K562 (cell line): ENCODE measurements at regions not wholly inside any gene's neighbourhood (a gene's known extent, or its start where the extent isn't known, plus 50 kb on each side); places are given as distances from the start of the nearest gene placed in this dataset.
A peak's percentile ranks its signal among the peaks of the same experiment; 100 is the strongest.

ENCODE experiments used
- C11orf30 ChIP-seq: fragments of 450-650 bp; IDR thresholded peaks from 2 replicates; pipeline ENCODE4 v1.6.1; 2016; ENCODE audit warnings: low read depth, mild to moderate bottlenecking
- CSDE1 ChIP-seq, 2 experiments: fragments of 450-650 bp; IDR thresholded peaks; 2 replicates each; pipeline ENCODE4 v1.6.1; 2016; ENCODE audit warnings: mild to moderate bottlenecking in 1 of 2
- DNMT1 ChIP-seq: fragments of 450-650 bp; IDR thresholded peaks from 2 replicates; pipeline ENCODE4 v1.6.1; 2016; ENCODE audit warnings: antibody characterized with exemption, mild to moderate bottlenecking
- FOXP1 ChIP-seq: sonication (generic); formaldehyde crosslinking; IDR thresholded peaks from 2 replicates; pipeline ENCODE4 v1.8.0; 2022; ENCODE audit warnings: mild to moderate bottlenecking, missing genetic modification reagents
- GABPA ChIP-seq: fragments of 200-800 bp; sonication (Bioruptor generic); conservative IDR thresholded peaks from 2 replicates; pipeline ENCODE4 v1.6.1; 2016; ENCODE audit warnings: low read depth, missing genetic modification characterization, missing compliant biosample characterization
- HDAC8 ChIP-seq: fragments of 450-650 bp; IDR thresholded peaks from 2 replicates; pipeline ENCODE4 v1.6.1; 2016; ENCODE audit warnings: mild to moderate bottlenecking, missing genetic modification characterization, moderate library complexity, missing compliant biosample characterization
- JUNB ChIP-seq: fragments of 450-650 bp; formaldehyde crosslinking; conservative IDR thresholded peaks from 2 replicates; pipeline ENCODE4 v1.4.0; 2020; ENCODE audit warnings: mild to moderate bottlenecking
- KAT7 ChIP-seq: sonication (generic); formaldehyde crosslinking; IDR thresholded peaks from 2 replicates; pipeline ENCODE4 v1.8.0; 2022; ENCODE audit warnings: missing genetic modification reagents, mild to moderate bottlenecking, borderline replicate concordance
- MED1 ChIP-seq: sonication (generic); formaldehyde crosslinking; IDR thresholded peaks from 2 replicates; pipeline ENCODE4 v1.8.1; 2023; ENCODE audit warnings: missing genetic modification reagents, borderline replicate concordance
- MXI1 ChIP-seq: IDR thresholded peaks from 2 replicates; pipeline ENCODE4 v1.6.1; 2011; ENCODE audit warnings: low read depth, mild to moderate bottlenecking, improper control_type of control experiment, low read length
- NCOA2 ChIP-seq, 2 experiments: fragments of 450-650 bp; IDR thresholded peaks; 2 replicates each; pipeline ENCODE4 v1.6.1; 2018; ENCODE audit warnings: mild to moderate bottlenecking in 2 of 2, moderate library complexity in 1 of 2; ENCODE audit not compliant: partially characterized antibody in 2 of 2
- PTTG1 ChIP-seq: fragments of 450-650 bp; IDR thresholded peaks from 2 replicates; pipeline ENCODE4 v1.6.1; 2016; ENCODE audit warnings: low read depth, mild to moderate bottlenecking, missing genetic modification characterization, missing compliant biosample characterization
- SAFB ChIP-seq: fragments of 200-400 bp; formaldehyde crosslinking; IDR thresholded peaks from 2 replicates; pipeline ENCODE4 v1.6.1; 2017; ENCODE audit warnings: low read depth, low read length, borderline replicate concordance
- STAT5B ChIP-seq: fragments of 250-450 bp; sonication (Bioruptor Pico); IDR thresholded peaks from 2 replicates; pipeline ENCODE4 v1.8.0; 2021; ENCODE audit warnings: mild to moderate bottlenecking, inconsistent platforms
- SUPT5H ChIP-seq: fragments of 450-650 bp; IDR thresholded peaks from 2 replicates; pipeline ENCODE4 v1.6.1; 2016
- TAF9B ChIP-seq: fragments of 450-650 bp; IDR thresholded peaks from 2 replicates; pipeline ENCODE4 v1.6.1; 2018; ENCODE audit warnings: mild to moderate bottlenecking; ENCODE audit not compliant: partially characterized antibody
- TAL1 ChIP-seq: fragments of 450-650 bp; IDR thresholded peaks from 2 replicates; pipeline ENCODE4 v1.6.1; 2016; ENCODE audit warnings: mild to moderate bottlenecking
- ZNF408 ChIP-seq: fragments of 250-450 bp; sonication (Bioruptor Pico); IDR thresholded peaks from 2 replicates; pipeline ENCODE4 v1.4.0; 2020; ENCODE audit warnings: low read depth, mild to moderate bottlenecking, moderate library complexity
- TF ChIP-seq, protein P1 (sequence below): sonication (generic); formaldehyde crosslinking; IDR thresholded peaks from 2 replicates; pipeline ENCODE4 v1.8.0; 2022; ENCODE audit warnings: mild to moderate bottlenecking, missing genetic modification reagents
- TF ChIP-seq, protein P2 (sequence below): sonication (generic); formaldehyde crosslinking; IDR thresholded peaks from 2 replicates; pipeline ENCODE4 v1.8.0; 2022; ENCODE audit warnings: missing genetic modification reagents, mild to moderate bottlenecking, moderate library complexity, borderline replicate concordance
- TF ChIP-seq, protein P3 (sequence below): IDR thresholded peaks from 2 replicates; pipeline ENCODE4 v1.6.1; 2016; ENCODE audit warnings: missing genetic modification characterization, missing compliant biosample characterization
- TF ChIP-seq, protein P4 (sequence below): fragments of 450-650 bp; formaldehyde crosslinking; IDR thresholded peaks from 2 replicates; pipeline ENCODE4 v1.4.0; 2020; ENCODE audit warnings: mild to moderate bottlenecking, mixed read lengths

DNA sequence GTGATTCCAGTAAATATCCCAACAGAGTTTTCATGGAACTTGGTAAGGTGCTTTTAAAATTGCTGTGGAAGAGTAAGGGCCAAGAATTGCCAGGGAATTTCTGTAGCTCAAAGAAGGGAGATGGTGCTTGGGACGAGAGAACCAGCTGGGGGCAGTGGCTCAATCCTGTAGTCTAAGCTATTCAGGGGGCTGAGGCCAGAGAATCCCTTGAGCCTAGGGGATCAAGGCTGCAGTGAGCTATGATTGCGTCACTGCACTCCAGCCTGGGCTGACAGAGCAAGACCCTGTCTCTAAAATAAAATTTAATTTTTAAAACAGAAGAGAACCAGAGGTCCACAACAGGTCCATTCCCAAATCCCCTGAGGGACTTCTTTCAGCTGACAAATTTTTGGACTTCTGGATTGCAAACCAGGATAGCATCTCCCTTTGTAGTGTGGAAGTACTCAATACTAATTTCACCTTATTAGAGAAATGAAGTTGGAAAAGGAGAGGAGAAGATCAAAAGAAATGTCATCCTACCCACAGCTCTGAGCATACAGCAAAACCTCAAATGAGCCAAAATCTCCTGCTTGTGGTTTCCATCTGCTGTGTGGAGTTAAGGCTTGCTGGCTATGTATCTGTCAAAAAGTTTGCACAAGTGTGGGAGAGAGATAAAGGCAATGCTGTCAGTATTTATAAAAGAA is 59.2 kb upstream of the CLPB start (continued):
- TF ChIP-seq, protein P1, sequence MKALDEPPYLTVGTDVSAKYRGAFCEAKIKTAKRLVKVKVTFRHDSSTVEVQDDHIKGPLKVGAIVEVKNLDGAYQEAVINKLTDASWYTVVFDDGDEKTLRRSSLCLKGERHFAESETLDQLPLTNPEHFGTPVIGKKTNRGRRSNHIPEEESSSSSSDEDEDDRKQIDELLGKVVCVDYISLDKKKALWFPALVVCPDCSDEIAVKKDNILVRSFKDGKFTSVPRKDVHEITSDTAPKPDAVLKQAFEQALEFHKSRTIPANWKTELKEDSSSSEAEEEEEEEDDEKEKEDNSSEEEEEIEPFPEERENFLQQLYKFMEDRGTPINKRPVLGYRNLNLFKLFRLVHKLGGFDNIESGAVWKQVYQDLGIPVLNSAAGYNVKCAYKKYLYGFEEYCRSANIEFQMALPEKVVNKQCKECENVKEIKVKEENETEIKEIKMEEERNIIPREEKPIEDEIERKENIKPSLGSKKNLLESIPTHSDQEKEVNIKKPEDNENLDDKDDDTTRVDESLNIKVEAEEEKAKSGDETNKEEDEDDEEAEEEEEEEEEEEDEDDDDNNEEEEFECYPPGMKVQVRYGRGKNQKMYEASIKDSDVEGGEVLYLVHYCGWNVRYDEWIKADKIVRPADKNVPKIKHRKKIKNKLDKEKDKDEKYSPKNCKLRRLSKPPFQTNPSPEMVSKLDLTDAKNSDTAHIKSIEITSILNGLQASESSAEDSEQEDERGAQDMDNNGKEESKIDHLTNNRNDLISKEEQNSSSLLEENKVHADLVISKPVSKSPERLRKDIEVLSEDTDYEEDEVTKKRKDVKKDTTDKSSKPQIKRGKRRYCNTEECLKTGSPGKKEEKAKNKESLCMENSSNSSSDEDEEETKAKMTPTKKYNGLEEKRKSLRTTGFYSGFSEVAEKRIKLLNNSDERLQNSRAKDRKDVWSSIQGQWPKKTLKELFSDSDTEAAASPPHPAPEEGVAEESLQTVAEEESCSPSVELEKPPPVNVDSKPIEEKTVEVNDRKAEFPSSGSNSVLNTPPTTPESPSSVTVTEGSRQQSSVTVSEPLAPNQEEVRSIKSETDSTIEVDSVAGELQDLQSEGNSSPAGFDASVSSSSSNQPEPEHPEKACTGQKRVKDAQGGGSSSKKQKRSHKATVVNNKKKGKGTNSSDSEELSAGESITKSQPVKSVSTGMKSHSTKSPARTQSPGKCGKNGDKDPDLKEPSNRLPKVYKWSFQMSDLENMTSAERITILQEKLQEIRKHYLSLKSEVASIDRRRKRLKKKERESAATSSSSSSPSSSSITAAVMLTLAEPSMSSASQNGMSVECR (CRISPR knock-in tag) = no peak
- TF ChIP-seq FOXP1 = no peak
- no peak for TF ChIP-seq HDAC8 (tag)
- TF ChIP-seq, protein P2, sequence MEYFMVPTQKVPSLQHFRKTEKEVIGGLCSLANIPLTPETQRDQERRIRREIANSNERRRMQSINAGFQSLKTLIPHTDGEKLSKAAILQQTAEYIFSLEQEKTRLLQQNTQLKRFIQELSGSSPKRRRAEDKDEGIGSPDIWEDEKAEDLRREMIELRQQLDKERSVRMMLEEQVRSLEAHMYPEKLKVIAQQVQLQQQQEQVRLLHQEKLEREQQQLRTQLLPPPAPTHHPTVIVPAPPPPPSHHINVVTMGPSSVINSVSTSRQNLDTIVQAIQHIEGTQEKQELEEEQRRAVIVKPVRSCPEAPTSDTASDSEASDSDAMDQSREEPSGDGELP (CRISPR knock-in tag) = no peak
- TF ChIP-seq TAF9B = no peak
- TF ChIP-seq MED1 (CRISPR knock-in tag) = no peak
- TF ChIP-seq CSDE1 (IDR thresholded peaks at IDR 0.05) = no peak
- no peak for TF ChIP-seq SAFB
- TF ChIP-seq JUNB (CRISPR knock-in tag) = no peak
- TF ChIP-seq STAT5B (CRISPR knock-in tag) = no peak
- no peak for TF ChIP-seq MXI1
- no peak for TF ChIP-seq ZNF408 (CRISPR knock-in tag)
- TF ChIP-seq, protein P3, sequence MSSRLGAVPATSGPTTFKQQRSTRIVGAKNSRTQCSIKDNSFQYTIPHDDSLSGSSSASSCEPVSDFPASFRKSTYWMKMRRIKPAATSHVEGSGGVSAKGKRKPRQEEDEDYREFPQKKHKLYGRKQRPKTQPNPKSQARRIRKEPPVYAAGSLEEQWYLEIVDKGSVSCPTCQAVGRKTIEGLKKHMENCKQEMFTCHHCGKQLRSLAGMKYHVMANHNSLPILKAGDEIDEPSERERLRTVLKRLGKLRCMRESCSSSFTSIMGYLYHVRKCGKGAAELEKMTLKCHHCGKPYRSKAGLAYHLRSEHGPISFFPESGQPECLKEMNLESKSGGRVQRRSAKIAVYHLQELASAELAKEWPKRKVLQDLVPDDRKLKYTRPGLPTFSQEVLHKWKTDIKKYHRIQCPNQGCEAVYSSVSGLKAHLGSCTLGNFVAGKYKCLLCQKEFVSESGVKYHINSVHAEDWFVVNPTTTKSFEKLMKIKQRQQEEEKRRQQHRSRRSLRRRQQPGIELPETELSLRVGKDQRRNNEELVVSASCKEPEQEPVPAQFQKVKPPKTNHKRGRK = no peak
- TF ChIP-seq PTTG1 (tag) = no peak
- TF ChIP-seq GABPA = 0 out of 2 replicates have a peak, but pooled peaks have one; percentile 32
- TF ChIP-seq NCOA2 (IDR thresholded peaks at IDR 0.05; ENCODE audit: partially characterized antibody in 2 of 2) = peak; percentile 56 to 73
- no peak for TF ChIP-seq SUPT5H
- peak; percentile 98 for TF ChIP-seq TAL1
- no peak for TF ChIP-seq DNMT1
- TF ChIP-seq, protein P4, sequence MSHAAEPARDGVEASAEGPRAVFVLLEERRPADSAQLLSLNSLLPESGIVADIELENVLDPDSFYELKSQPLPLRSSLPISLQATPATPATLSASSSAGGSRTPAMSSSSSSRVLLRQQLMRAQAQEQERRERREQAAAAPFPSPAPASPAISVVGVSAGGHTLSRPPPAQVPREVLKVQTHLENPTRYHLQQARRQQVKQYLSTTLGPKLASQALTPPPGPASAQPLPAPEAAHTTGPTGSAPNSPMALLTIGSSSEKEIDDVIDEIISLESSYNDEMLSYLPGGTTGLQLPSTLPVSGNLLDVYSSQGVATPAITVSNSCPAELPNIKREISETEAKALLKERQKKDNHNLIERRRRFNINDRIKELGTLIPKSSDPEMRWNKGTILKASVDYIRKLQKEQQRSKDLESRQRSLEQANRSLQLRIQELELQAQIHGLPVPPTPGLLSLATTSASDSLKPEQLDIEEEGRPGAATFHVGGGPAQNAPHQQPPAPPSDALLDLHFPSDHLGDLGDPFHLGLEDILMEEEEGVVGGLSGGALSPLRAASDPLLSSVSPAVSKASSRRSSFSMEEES = no peak
- TF ChIP-seq C11orf30 = no peak
- no peak for TF ChIP-seq KAT7 (CRISPR knock-in tag)
